Lung (tissue), 11 donors: ENCODE measurements at regions not wholly inside any gene's neighbourhood (a gene's known extent, or its start where the extent isn't known, plus 50 kb on each side); places are given as distances from the start of the nearest gene placed in this dataset.

Experiments used
- ATAC-seq: fragments of 200-7000 bp; cut with Tn5 transposase; one replicate; pipeline ENCODE4 v1.9.1; 2020; ENCODE audit warnings: moderate number of reproducible peaks; ENCODE audit not compliant: insufficient read depth, low FRiP score
- DNase-seq, 3 donors: peaks; one replicate each; pipeline ENCODE4 v3.0.0-alpha.2; 2013 to 2017
- H3K27ac ChIP-seq, 2 donors: one replicate each; pipeline ENCODE4 v1.5.1; 2013; ENCODE audit warnings: mild to moderate bottlenecking in 2 of 2, moderate library complexity in 2 of 2, control low read depth in 1 of 2, inconsistent platforms in 1 of 2, low read depth in 1 of 2, low read length in 1 of 2
- H3K27me3 ChIP-seq, 3 donors: one replicate each; pipeline ENCODE4 v1.5.1; 2013; ENCODE audit warnings: low read length in 2 of 3; ENCODE audit not compliant: control insufficient read depth in 3 of 3, insufficient read depth in 3 of 3
- H3K36me3 ChIP-seq, 4 donors: one replicate each; pipeline ENCODE4 v1.5.1; 2013; ENCODE audit warnings: low read length in 4 of 4, mild to moderate bottlenecking in 1 of 4, moderate library complexity in 1 of 4; ENCODE audit not compliant: control insufficient read depth in 4 of 4, insufficient read depth in 4 of 4
- H3K4me1 ChIP-seq, 5 donors: one replicate each; pipeline ENCODE4 v1.5.1; 2013; ENCODE audit warnings: low read length in 5 of 5, mild to moderate bottlenecking in 2 of 5, moderate library complexity in 1 of 5; ENCODE audit not compliant: control insufficient read depth in 5 of 5, insufficient read depth in 5 of 5
- H3K4me3 ChIP-seq: one replicate; pipeline ENCODE4 v1.5.1; 2013; ENCODE audit warnings: mild to moderate bottlenecking, control low read depth, moderate library complexity
- H3K9ac ChIP-seq, 2 donors: one replicate each; pipeline ENCODE4 v1.5.1; 2013; ENCODE audit warnings: low read length in 2 of 2, control low read depth in 1 of 2; ENCODE audit not compliant: insufficient read depth in 1 of 2
- H3K9me3 ChIP-seq, 4 donors: one replicate each; pipeline ENCODE4 v1.5.1; 2013; ENCODE audit warnings: low read length in 3 of 4, mild to moderate bottlenecking in 1 of 4, moderate library complexity in 1 of 4; ENCODE audit not compliant: control insufficient read depth in 4 of 4, insufficient read depth in 3 of 4
- WGBS, 2 donors: extraction: QIAGEN DNeasy Blood & Tissue Kit; methylation state at CpG; one replicate each; pipeline ENCODE4 v1.1.7; 2013; 5-methylcytosine and 5-hydroxymethylcytosine counted together
- TF ChIP-seq, protein P1 (sequence below): IDR thresholded peaks from 2 replicates; pipeline ENCODE4 v1.5.1; 2012; ENCODE audit warnings: mild to moderate bottlenecking; ENCODE audit errors: control extremely low read depth, extremely low read depth
- donor health status: control.
- donor health status: control.
- donor health status: Bipolar disorder and iron deficiency.
- donor health status: healthy.
- donor health status: DM: yes; HTN: yes; CAD: no.

DNA sequence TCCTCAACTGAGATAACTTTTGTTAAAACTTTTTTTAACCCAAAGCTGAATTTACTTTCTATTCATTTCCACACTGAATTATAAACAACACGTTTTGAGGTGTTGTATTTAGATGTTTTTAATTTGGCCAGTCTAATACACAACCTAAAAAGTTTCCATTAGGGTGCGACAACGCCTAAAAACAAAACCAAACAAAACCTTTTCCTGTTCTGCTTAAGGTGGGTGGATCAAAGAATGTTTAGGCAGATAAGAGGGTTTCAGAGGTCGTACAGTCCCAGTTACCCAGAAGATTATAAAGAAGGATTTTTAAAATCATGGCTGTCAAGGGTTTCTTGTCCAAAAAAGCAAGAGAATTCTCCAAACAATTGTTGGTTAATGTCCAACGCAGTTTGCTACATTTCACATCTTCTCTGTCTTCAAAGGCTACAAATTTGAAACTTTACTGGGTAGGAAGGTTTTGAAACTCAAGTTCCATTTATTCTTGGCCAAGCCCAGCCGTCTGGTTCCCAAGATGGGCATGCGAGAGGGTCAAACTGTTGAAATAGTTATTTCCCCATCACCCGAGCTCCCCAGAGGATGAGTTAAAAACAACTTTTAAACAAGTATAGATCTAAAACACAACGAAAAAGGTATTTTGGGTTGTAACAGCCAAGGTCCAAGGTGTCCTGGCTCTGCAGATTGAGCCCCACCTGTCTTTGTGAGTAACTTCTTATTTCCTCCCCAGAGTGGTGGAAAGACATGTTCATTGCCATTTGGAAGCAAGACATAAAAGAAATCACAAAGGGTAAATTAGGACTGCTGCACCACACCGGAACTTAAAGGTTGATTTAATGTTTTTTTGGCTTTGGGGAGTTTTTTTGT is 122.8 kb upstream of the MAP3K1 start:
- Histone ChIP-seq H3K9ac (no peak overlapping the region), H3K4me3 (no peak overlapping the region), H3K27me3 (no peaks in the 10 kb centered on the region), H3K4me1 (peaks cover 0 to 8% (median 2%) of the 10 kb centered on the region in 5 donors), H3K9me3 (no peaks in the 10 kb centered on the region), H3K36me3 (no peaks in the 10 kb centered on the region), H3K27ac (no peak overlapping the region)
- no peak for DNase-seq
- ATAC-seq, result no peak
- 54 to 59% methylated on average over 10 of the region's 10 CpGs for WGBS, 2 donors
- TF ChIP-seq, protein P1, sequence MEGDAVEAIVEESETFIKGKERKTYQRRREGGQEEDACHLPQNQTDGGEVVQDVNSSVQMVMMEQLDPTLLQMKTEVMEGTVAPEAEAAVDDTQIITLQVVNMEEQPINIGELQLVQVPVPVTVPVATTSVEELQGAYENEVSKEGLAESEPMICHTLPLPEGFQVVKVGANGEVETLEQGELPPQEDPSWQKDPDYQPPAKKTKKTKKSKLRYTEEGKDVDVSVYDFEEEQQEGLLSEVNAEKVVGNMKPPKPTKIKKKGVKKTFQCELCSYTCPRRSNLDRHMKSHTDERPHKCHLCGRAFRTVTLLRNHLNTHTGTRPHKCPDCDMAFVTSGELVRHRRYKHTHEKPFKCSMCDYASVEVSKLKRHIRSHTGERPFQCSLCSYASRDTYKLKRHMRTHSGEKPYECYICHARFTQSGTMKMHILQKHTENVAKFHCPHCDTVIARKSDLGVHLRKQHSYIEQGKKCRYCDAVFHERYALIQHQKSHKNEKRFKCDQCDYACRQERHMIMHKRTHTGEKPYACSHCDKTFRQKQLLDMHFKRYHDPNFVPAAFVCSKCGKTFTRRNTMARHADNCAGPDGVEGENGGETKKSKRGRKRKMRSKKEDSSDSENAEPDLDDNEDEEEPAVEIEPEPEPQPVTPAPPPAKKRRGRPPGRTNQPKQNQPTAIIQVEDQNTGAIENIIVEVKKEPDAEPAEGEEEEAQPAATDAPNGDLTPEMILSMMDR, result no peak

DNA sequence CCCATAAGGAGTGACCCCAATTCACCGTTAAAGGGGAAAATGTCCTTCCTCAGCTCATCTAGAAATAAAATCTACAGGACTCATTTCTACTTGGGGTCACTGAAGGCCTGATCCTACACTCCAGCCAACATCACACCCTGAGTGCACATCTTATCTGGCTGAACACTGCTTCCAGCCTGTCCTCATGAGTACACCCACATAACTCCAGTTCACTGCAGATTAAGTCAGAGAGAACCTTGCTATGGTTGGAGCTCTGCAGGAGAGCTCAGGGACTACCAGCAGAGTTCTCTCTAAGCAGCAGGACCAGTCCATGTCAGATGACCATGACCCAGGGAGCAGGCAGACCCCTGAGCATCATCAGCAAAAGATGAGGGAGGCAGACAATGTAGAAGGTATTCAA is 126.9 kb upstream of the MAP3K1 start:
- no peak overlapping the region for H3K27ac ChIP-seq
- TF ChIP-seq, protein P1, result no peak
- DNase-seq (no peak), ATAC-seq (no peak)
- H3K4me1 ChIP-seq, result peaks cover 0 to 5% (median 2%) of the 10 kb centered on the region in 5 donors
- no peak overlapping the region for H3K4me3 ChIP-seq
- no peaks in the 10 kb centered on the region for H3K36me3 ChIP-seq
- peaks cover 0 to 1% (median 0%) of the 10 kb centered on the region in 4 donors for H3K9me3 ChIP-seq
- H3K27me3 ChIP-seq, result no peaks in the 10 kb centered on the region
- 88 to 92% methylated on average over 1 of the region's 1 CpG for WGBS, 2 donors
- no peak overlapping the region for H3K9ac ChIP-seq

DNA sequence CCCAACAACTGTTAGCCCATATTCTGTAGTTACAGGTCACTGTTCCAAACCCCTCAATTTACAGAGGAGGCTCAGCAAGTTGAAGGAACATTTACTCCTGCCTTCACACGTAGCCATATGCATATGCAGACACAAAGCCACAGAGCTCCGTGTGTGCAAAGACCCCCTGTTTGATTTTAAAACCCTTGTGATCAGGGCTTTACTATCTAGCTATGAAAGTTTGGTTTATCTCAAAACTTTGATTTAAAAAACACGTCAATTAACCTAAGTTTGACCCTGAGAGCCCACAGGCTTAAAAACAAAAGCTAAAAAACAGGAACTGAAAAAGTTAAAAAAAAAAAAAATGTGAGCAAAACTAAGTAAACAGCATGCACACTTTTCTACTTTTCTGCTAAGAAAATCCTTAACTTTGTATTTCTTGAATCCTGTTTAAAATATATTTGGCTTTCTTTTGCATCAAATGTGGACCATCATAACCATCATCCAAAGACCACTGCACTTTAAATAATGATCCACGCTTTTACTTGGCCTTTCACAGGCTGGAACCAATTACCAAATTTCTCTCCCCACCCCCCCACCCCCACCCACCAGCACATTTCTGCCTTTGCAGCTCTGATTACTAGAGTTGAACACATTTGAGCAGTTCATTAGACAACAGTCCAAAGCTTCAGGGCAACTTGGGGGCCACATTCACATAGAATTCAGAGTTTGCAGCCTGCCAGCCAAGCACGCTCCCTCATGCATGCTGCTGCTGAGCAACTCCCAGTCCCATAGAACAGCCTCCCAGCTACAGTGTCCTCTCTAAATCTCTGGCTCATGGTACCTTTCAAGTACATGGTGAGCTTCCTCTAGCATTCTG is 128.8 kb upstream of the MAP3K1 start:
- DNase-seq (peak in 1 of 3 donors; percentile 38), ATAC-seq (no peak)
- Histone ChIP-seq H3K4me1 (peaks cover 0 to 5% (median 2%) of the 10 kb centered on the region in 5 donors), H3K9ac (no peak overlapping the region), H3K9me3 (peaks cover 0 to 1% (median 0%) of the 10 kb centered on the region in 4 donors), H3K27ac (no peak overlapping the region), H3K36me3 (no peaks in the 10 kb centered on the region), H3K27me3 (no peaks in the 10 kb centered on the region), H3K4me3 (no peak overlapping the region)
- TF ChIP-seq, protein P1, result no peak
- WGBS, 2 donors, result 61 to 64% methylated on average over 5 of the region's 5 CpGs
